ENCODE measurements at regions not wholly inside any gene's neighbourhood (a gene's known extent, or its start where the extent isn't known, plus 50 kb on each side); places are given as distances from the start of the nearest gene placed in this dataset.

DNA sequence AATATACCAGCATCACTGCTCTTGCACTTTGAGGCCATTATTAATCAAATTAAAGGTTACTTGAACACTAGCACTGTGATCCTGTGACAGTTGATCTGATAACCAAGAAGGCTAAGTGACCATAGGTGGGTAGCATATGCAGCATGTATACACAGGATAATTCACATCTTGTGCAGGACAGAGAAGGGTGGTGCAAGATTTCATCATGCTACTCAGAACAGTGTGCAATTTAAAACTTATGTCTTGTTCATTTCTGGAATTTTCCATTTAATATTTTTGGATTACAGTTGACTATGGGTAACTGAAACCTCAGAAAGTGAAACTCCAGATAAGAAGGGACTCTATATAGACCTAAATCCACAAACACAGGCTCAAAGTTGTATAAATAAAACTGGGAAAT, 78.2 kb upstream of the PDE5A start:
- no peaks in the 10 kb centered on the region for H4K20me1 ChIP-seq (ENCODE audit: control insufficient read depth, extremely low read depth, insufficient read depth, low read length)

DNA sequence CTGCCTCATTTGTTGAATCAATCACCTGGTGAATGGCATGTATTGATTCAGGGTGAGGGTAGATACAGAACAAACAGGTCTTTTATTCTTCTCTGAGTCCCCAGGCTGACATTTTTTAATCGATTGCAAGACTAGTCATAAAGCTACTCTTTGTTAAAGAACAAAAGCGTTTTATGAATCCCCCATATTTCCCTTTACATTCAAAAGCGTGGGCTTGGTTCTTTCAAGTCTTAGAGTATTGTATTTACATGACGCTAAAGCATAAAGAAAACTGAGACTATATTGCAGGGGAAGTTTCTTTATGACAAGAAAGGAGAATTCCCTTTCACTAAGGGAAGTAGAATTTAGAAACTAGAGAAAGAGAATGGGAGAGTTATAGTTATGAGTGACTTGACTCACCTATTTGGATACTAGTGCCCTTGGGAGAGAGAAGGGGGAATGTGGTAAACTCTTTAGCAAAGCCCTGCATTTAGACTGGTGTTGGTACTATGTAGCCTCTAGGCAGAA, 69.3 kb upstream of the PDE5A start:
- TF ChIP-seq EZH2 (IDR thresholded peaks at IDR 0.05; ENCODE audit: low read length, missing control alignments) (no peak), CTCF (conservative IDR thresholded peaks at IDR 0.05 in 1 of 2, IDR thresholded peaks at IDR 0.05 in 1 of 2; ENCODE audit: low read depth in 1 of 2, low read length in 2 of 2) (no peak)

More for the DNA sequence above, 78.2 kb upstream of the PDE5A start:
- Histone ChIP-seq H3K4me1 (ENCODE audit: control insufficient read depth, extremely low read depth, insufficient read depth, low read length) (no peaks in the 10 kb centered on the region), H3K36me3 (ENCODE audit: control insufficient read depth, insufficient read depth, low read length) (no peaks in the 10 kb centered on the region), H3K4me2 (ENCODE audit: extremely low read depth, insufficient read depth, low read length) (no peak overlapping the region), H3K27ac (ENCODE audit: insufficient read depth, low read length) (no peak overlapping the region), H3K4me3 (replicated peaks in 1 of 4; ENCODE audit: control extremely low read depth in 1 of 4, insufficient read depth in 1 of 4, low read depth in 3 of 4, low read length in 4 of 4) (no peak overlapping the region), H3K9ac (ENCODE audit: insufficient read depth, low read length) (no peak overlapping the region), H2AFZ (ENCODE audit: low read length) (no peak overlapping the region), H3K79me2 (ENCODE audit: control insufficient read depth, insufficient read depth, low read length) (no peaks in the 10 kb centered on the region), H3K9me3 (ENCODE audit: control insufficient read depth, insufficient read depth, low read depth, low read length) (no peaks in the 10 kb centered on the region), H3K27me3 (ENCODE audit: control insufficient read depth, insufficient read depth, low read length) (no peaks in the 10 kb centered on the region)
- DNase-seq (ENCODE audit: low read depth in 2 of 2) = no peak
- TF ChIP-seq CTCF (conservative IDR thresholded peaks at IDR 0.05 in 1 of 2, IDR thresholded peaks at IDR 0.05 in 1 of 2; ENCODE audit: low read depth in 1 of 2, low read length in 2 of 2) (no peak), EZH2 (IDR thresholded peaks at IDR 0.05; ENCODE audit: low read length, missing control alignments) (no peak)

DNA sequence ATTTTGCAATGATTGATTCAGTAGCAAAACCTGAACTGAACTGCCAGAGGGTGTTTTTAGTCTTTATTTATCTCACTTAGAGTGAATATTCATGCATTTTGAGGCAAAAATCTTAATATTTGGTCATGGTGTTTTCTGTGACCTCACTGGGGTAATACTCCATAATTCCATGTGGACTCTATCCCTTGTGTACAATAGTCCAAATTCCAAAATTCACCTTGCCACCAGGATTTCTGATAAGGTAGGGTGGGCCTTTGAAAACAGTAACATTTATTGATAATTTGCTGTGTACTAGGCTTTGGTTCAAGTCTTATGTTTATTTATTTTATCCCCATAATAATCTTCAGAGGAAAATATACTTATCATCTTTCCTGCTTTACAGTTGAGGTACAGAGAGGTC, 68.4 kb upstream of the PDE5A start:
- H3K9me3 ChIP-seq (ENCODE audit: control insufficient read depth, insufficient read depth, low read depth, low read length) = no peaks in the 10 kb centered on the region
- H3K27me3 ChIP-seq (ENCODE audit: control insufficient read depth, insufficient read depth, low read length) = no peaks in the 10 kb centered on the region
- H4K20me1 ChIP-seq (ENCODE audit: control insufficient read depth, extremely low read depth, insufficient read depth, low read length) = no peaks in the 10 kb centered on the region
- H3K4me2 ChIP-seq (ENCODE audit: extremely low read depth, insufficient read depth, low read length) = no peak overlapping the region
- no peak overlapping the region for H3K9ac ChIP-seq (ENCODE audit: insufficient read depth, low read length)
- H3K27ac ChIP-seq (ENCODE audit: insufficient read depth, low read length) = no peak overlapping the region
- no peak for DNase-seq (ENCODE audit: low read depth in 2 of 2)
- peaks cover under 1% of the 10 kb centered on the region for H3K4me1 ChIP-seq (ENCODE audit: control insufficient read depth, extremely low read depth, insufficient read depth, low read length)
- no peaks in the 10 kb centered on the region for H3K79me2 ChIP-seq (ENCODE audit: control insufficient read depth, insufficient read depth, low read length)
- no peak overlapping the region for H2AFZ ChIP-seq (ENCODE audit: low read length)
- H3K36me3 ChIP-seq (ENCODE audit: control insufficient read depth, insufficient read depth, low read length) = no peaks in the 10 kb centered on the region
- TF ChIP-seq CTCF (conservative IDR thresholded peaks at IDR 0.05 in 1 of 2, IDR thresholded peaks at IDR 0.05 in 1 of 2; ENCODE audit: low read depth in 1 of 2, low read length in 2 of 2) (no peak), EZH2 (IDR thresholded peaks at IDR 0.05; ENCODE audit: low read length, missing control alignments) (no peak)
- no peak overlapping the region for H3K4me3 ChIP-seq (replicated peaks in 1 of 4; ENCODE audit: control extremely low read depth in 1 of 4, insufficient read depth in 1 of 4, low read depth in 3 of 4, low read length in 4 of 4)

More for the DNA sequence above, 69.3 kb upstream of the PDE5A start:
- Histone ChIP-seq H3K27ac (ENCODE audit: insufficient read depth, low read length) (no peak overlapping the region), H3K79me2 (ENCODE audit: control insufficient read depth, insufficient read depth, low read length) (no peaks in the 10 kb centered on the region), H3K27me3 (ENCODE audit: control insufficient read depth, insufficient read depth, low read length) (no peaks in the 10 kb centered on the region), H3K4me3 (replicated peaks in 1 of 4; ENCODE audit: control extremely low read depth in 1 of 4, insufficient read depth in 1 of 4, low read depth in 3 of 4, low read length in 4 of 4) (no peak overlapping the region), H3K36me3 (ENCODE audit: control insufficient read depth, insufficient read depth, low read length) (no peaks in the 10 kb centered on the region), H3K4me1 (ENCODE audit: control insufficient read depth, extremely low read depth, insufficient read depth, low read length) (no peaks in the 10 kb centered on the region), H3K9me3 (ENCODE audit: control insufficient read depth, insufficient read depth, low read depth, low read length) (no peaks in the 10 kb centered on the region), H4K20me1 (ENCODE audit: control insufficient read depth, extremely low read depth, insufficient read depth, low read length) (no peaks in the 10 kb centered on the region), H3K4me2 (ENCODE audit: extremely low read depth, insufficient read depth, low read length) (no peak overlapping the region), H2AFZ (ENCODE audit: low read length) (no peak overlapping the region), H3K9ac (ENCODE audit: insufficient read depth, low read length) (no peak overlapping the region)
- no peak for DNase-seq (ENCODE audit: low read depth in 2 of 2)

All from fibroblast of lung (primary cell).